ENCODE measurements at regions not wholly inside any gene's neighbourhood (a gene's known extent, or its start where the extent isn't known, plus 50 kb on each side); places are given as distances from the start of the nearest gene placed in this dataset.

DNA sequence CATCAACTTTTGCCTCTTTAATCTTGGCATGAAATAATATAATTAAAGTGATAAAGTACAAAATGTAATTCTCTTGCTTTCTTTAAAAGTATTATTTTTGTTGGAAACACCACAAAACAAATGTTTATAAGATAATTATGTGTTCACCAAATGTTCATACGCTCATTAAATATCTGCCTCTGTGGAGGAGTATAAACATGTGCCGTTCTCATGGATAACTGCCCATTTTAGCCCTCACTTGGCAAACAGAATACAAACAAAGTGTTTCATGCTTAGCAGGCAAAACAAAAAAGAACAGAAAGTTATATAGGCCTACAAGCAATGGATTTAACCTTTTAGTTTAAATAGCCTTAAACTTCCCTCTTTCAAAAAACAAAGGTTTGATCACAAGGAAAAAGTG, 800.5 kb upstream of the DIAPH2 start:
- TF ChIP-seq, protein P1, sequence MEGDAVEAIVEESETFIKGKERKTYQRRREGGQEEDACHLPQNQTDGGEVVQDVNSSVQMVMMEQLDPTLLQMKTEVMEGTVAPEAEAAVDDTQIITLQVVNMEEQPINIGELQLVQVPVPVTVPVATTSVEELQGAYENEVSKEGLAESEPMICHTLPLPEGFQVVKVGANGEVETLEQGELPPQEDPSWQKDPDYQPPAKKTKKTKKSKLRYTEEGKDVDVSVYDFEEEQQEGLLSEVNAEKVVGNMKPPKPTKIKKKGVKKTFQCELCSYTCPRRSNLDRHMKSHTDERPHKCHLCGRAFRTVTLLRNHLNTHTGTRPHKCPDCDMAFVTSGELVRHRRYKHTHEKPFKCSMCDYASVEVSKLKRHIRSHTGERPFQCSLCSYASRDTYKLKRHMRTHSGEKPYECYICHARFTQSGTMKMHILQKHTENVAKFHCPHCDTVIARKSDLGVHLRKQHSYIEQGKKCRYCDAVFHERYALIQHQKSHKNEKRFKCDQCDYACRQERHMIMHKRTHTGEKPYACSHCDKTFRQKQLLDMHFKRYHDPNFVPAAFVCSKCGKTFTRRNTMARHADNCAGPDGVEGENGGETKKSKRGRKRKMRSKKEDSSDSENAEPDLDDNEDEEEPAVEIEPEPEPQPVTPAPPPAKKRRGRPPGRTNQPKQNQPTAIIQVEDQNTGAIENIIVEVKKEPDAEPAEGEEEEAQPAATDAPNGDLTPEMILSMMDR (IDR thresholded peaks at IDR 0.05; ENCODE audit: borderline replicate concordance, insufficient read depth, low read depth, low read length): no peak
- no peak overlapping the region for H3K4me3 ChIP-seq (ENCODE audit: low read depth, low read length)

DNA sequence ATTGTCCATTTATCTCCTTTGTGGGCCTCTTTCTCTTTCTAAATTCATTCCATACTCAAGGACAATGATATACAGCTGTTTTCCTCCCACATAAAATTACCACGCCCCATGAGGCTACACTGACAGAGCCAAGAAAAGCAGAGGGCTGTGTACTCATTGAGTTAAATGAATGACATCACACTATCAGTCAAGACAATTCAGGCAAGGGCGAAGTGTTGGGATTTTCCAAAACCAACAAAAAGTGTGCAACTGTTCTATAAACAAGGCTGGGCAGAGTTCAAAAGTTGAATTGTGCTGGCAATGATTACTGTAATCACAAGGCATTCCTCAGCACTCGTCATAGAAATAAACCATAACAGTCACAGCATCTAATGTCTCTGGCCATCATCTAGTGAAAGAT, 799.6 kb upstream of the DIAPH2 start:
- H3K4me3 ChIP-seq (ENCODE audit: low read depth, low read length): no peak overlapping the region
- TF ChIP-seq, protein P1 (IDR thresholded peaks at IDR 0.05; ENCODE audit: borderline replicate concordance, insufficient read depth, low read depth, low read length): no peak

DNA sequence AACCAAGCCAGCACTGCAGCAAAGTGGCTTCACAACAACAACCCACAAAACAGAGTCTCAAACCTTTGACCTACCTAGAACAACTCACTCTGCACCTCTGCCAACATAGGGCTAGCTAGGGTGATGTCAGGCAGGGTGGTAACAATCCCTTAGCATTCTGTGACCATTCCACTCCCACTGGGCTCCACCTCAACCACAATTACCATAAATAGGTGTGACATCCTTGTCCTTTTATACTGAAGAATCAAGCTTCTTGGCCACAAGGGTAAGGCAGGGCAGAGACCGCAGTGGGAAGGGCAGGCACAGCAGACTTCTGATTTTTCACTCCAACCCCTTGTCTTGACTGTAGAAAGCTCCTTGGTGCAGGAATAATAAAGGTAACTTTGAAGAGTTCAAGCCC, 795.4 kb upstream of the DIAPH2 start:
- TF ChIP-seq, protein P1 (IDR thresholded peaks at IDR 0.05; ENCODE audit: borderline replicate concordance, insufficient read depth, low read depth, low read length): no peak
- no peak overlapping the region for H3K4me3 ChIP-seq (ENCODE audit: low read depth, low read length)

DNA sequence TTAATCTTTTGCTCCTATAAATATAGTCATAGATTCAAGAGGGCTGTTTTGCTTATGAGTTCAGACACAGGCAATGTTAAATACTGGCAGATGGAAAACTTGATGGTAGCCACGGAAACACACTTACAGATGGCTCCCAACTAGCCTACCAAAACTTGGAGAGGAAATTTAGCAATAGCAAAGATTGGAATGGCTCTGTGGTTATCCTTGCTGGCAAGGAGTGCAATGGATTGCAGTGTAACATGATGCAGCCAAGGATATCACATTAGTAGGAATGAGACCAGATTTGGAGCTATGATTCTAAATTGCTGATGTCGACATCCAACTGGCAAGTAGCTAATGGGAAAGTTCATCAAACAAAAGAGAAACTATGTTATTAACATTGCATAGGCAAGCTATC, 791.0 kb upstream of the DIAPH2 start:
- TF ChIP-seq, protein P1 (IDR thresholded peaks at IDR 0.05; ENCODE audit: borderline replicate concordance, insufficient read depth, low read depth, low read length): no peak
- no peak overlapping the region for H3K4me3 ChIP-seq (ENCODE audit: low read depth, low read length)

DNA sequence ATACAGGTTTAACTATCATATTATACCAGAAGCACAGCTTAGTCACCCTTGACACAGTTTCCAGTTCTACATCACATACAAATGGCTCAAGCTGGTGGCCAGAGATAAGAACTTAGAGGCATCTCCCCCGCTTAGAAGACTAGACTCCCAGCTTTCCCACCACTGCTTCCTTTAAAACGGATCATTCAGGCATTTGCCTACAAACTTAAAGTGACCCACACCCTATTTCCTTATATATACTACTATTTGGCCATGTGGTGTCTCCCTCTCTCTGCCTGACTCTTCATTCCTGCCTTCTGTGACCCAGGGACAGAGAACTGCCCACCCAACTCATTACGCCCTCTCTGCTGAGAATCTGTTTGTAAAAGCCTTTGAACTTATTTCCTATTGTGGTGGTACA, 781.2 kb upstream of the DIAPH2 start:
- no peak overlapping the region for H3K4me3 ChIP-seq (ENCODE audit: low read depth, low read length)
- TF ChIP-seq, protein P1 (IDR thresholded peaks at IDR 0.05; ENCODE audit: borderline replicate concordance, insufficient read depth, low read depth, low read length): no peak

DNA sequence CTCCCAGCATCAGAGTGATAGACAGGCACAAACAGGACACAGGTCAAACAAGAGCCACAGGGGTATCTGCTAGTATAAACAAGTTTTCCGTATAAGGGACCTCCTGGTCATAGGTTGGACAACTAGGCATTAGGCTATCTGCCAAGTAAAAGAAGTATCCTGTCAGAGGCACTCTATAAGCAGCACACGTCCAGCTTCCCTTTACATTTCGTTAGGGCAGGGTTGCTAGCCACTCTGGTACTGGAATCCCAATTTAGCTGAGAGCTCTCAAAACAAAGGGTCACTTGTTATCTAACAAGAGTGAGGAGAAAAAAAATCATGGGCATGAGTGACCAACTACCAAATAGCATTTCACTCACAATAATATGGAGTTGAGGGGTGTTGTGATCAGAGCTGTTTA, 780.7 kb upstream of the DIAPH2 start:
- TF ChIP-seq, protein P1 (IDR thresholded peaks at IDR 0.05; ENCODE audit: borderline replicate concordance, insufficient read depth, low read depth, low read length): no peak
- no peak overlapping the region for H3K4me3 ChIP-seq (ENCODE audit: low read depth, low read length)

DNA sequence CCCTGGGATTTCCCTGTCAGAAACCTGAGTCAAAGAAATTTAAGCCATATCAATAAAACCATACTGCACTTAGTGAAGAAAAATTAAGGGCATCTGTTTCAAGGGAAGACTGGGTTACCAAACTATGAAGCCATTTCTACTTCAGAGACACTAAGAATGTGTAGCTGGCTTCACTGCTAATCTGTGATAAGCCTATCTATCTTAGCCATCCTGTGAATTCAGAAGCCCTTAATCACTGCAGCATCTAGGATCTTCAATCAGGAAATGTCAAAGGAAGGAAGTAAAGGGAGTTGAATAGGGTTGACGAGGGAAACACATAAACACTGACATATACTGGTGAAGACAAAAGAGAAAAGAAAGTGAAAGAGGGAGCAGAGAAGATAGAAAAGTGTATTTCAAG, 777.6 kb upstream of the DIAPH2 start:
- TF ChIP-seq, protein P1 (IDR thresholded peaks at IDR 0.05; ENCODE audit: borderline replicate concordance, insufficient read depth, low read depth, low read length): no peak
- no peak overlapping the region for H3K4me3 ChIP-seq (ENCODE audit: low read depth, low read length)
